ENCODE measurements at regions not wholly inside any gene's neighbourhood (a gene's known extent, or its start where the extent isn't known, plus 50 kb on each side); places are given as distances from the start of the nearest gene placed in this dataset.
"Not testable (repeated sequence)": the region's sequence is repeated elsewhere in the genome, so short reads cannot be mapped to it uniquely, and the experiment has no call there.

DNA sequence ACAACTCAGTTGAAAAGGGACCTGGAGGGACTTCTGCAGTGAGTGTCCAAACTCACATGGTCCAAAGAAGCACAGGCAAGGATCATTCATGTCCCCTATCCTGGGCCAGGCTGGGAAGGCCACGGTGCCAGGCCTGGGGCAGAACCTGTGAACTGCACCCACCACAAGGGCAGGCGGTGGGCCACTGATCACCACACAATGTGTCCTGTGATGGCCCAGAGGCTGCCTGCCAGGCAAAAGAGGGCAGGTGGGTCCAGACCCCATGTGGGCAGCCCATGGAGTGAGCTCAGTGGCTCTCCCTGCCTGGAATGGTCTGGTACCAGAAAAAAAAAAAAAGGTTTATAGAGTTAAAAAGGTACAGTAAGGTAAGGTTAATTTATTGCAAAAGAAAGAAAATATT lies 244.8 kb downstream of the ANKRD30B start:
- TF ChIP-seq, protein P1, sequence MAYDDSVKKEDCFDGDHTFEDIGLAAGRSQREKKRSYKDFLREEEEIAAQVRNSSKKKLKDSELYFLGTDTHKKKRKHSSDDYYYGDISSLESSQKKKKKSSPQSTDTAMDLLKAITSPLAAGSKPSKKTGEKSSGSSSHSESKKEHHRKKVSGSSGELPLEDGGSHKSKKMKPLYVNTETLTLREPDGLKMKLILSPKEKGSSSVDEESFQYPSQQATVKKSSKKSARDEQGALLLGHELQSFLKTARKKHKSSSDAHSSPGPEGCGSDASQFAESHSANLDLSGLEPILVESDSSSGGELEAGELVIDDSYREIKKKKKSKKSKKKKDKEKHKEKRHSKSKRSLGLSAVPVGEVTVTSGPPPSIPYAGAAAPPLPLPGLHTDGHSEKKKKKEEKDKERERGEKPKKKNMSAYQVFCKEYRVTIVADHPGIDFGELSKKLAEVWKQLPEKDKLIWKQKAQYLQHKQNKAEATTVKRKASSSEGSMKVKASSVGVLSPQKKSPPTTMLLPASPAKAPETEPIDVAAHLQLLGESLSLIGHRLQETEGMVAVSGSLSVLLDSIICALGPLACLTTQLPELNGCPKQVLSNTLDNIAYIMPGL (CRISPR knock-in tag; IDR thresholded peaks at IDR 0.05) = not testable (repeated sequence)
- not testable (repeated sequence) for TF ChIP-seq TCF7 (CRISPR knock-in tag; IDR thresholded peaks at IDR 0.05; ENCODE audit: low read depth); JUN (CRISPR knock-in tag; IDR thresholded peaks at IDR 0.05); CREB1 (CRISPR knock-in tag; IDR thresholded peaks at IDR 0.05); SP1 (CRISPR knock-in tag; conservative IDR thresholded peaks at IDR 0.05); FOXK1 (CRISPR knock-in tag; IDR thresholded peaks at IDR 0.05)
- TF ChIP-seq, protein P2, sequence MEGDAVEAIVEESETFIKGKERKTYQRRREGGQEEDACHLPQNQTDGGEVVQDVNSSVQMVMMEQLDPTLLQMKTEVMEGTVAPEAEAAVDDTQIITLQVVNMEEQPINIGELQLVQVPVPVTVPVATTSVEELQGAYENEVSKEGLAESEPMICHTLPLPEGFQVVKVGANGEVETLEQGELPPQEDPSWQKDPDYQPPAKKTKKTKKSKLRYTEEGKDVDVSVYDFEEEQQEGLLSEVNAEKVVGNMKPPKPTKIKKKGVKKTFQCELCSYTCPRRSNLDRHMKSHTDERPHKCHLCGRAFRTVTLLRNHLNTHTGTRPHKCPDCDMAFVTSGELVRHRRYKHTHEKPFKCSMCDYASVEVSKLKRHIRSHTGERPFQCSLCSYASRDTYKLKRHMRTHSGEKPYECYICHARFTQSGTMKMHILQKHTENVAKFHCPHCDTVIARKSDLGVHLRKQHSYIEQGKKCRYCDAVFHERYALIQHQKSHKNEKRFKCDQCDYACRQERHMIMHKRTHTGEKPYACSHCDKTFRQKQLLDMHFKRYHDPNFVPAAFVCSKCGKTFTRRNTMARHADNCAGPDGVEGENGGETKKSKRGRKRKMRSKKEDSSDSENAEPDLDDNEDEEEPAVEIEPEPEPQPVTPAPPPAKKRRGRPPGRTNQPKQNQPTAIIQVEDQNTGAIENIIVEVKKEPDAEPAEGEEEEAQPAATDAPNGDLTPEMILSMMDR (IDR thresholded peaks at IDR 0.05) = not testable (repeated sequence)
- TF ChIP-seq, protein P3, sequence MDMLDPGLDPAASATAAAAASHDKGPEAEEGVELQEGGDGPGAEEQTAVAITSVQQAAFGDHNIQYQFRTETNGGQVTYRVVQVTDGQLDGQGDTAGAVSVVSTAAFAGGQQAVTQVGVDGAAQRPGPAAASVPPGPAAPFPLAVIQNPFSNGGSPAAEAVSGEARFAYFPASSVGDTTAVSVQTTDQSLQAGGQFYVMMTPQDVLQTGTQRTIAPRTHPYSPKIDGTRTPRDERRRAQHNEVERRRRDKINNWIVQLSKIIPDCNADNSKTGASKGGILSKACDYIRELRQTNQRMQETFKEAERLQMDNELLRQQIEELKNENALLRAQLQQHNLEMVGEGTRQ (CRISPR knock-in tag; IDR thresholded peaks at IDR 0.05) = not testable (repeated sequence)
- TF ChIP-seq, protein P4, sequence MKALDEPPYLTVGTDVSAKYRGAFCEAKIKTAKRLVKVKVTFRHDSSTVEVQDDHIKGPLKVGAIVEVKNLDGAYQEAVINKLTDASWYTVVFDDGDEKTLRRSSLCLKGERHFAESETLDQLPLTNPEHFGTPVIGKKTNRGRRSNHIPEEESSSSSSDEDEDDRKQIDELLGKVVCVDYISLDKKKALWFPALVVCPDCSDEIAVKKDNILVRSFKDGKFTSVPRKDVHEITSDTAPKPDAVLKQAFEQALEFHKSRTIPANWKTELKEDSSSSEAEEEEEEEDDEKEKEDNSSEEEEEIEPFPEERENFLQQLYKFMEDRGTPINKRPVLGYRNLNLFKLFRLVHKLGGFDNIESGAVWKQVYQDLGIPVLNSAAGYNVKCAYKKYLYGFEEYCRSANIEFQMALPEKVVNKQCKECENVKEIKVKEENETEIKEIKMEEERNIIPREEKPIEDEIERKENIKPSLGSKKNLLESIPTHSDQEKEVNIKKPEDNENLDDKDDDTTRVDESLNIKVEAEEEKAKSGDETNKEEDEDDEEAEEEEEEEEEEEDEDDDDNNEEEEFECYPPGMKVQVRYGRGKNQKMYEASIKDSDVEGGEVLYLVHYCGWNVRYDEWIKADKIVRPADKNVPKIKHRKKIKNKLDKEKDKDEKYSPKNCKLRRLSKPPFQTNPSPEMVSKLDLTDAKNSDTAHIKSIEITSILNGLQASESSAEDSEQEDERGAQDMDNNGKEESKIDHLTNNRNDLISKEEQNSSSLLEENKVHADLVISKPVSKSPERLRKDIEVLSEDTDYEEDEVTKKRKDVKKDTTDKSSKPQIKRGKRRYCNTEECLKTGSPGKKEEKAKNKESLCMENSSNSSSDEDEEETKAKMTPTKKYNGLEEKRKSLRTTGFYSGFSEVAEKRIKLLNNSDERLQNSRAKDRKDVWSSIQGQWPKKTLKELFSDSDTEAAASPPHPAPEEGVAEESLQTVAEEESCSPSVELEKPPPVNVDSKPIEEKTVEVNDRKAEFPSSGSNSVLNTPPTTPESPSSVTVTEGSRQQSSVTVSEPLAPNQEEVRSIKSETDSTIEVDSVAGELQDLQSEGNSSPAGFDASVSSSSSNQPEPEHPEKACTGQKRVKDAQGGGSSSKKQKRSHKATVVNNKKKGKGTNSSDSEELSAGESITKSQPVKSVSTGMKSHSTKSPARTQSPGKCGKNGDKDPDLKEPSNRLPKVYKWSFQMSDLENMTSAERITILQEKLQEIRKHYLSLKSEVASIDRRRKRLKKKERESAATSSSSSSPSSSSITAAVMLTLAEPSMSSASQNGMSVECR (CRISPR knock-in tag; IDR thresholded peaks at IDR 0.05; ENCODE audit: borderline replicate concordance) = not testable (repeated sequence)
- TF ChIP-seq, protein P5, sequence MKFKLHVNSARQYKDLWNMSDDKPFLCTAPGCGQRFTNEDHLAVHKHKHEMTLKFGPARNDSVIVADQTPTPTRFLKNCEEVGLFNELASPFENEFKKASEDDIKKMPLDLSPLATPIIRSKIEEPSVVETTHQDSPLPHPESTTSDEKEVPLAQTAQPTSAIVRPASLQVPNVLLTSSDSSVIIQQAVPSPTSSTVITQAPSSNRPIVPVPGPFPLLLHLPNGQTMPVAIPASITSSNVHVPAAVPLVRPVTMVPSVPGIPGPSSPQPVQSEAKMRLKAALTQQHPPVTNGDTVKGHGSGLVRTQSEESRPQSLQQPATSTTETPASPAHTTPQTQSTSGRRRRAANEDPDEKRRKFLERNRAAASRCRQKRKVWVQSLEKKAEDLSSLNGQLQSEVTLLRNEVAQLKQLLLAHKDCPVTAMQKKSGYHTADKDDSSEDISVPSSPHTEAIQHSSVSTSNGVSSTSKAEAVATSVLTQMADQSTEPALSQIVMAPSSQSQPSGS (CRISPR knock-in tag; IDR thresholded peaks at IDR 0.05; ENCODE audit: borderline replicate concordance, low read depth) = not testable (repeated sequence)
- TF ChIP-seq, protein P6, sequence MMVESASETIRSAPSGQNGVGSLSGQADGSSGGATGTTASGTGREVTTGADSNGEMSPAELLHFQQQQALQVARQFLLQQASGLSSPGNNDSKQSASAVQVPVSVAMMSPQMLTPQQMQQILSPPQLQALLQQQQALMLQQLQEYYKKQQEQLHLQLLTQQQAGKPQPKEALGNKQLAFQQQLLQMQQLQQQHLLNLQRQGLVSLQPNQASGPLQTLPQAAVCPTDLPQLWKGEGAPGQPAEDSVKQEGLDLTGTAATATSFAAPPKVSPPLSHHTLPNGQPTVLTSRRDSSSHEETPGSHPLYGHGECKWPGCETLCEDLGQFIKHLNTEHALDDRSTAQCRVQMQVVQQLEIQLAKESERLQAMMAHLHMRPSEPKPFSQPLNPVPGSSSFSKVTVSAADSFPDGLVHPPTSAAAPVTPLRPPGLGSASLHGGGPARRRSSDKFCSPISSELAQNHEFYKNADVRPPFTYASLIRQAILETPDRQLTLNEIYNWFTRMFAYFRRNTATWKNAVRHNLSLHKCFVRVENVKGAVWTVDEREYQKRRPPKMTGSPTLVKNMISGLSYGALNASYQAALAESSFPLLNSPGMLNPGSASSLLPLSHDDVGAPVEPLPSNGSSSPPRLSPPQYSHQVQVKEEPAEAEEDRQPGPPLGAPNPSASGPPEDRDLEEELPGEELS (CRISPR knock-in tag; IDR thresholded peaks at IDR 0.05) = not testable (repeated sequence)

All from WTC11 (cell line).